GM12891 (cell line): ENCODE measurements at regions not wholly inside any gene's neighbourhood (a gene's known extent, or its start where the extent isn't known, plus 50 kb on each side); places are given as distances from the start of the nearest gene placed in this dataset.

ENCODE experiments used
- POLR2A ChIP-seq: IDR thresholded peaks from 2 replicates; pipeline ENCODE4 v1.6.1; 2011; ENCODE audit warnings: low read depth, low read length, control low read depth
- POLR2AphosphoS5 ChIP-seq: IDR thresholded peaks from 2 replicates; pipeline ENCODE4 v1.6.1; 2011; ENCODE audit warnings: low read depth, low read length, control low read depth
- TAF1 ChIP-seq: IDR thresholded peaks from 2 replicates; pipeline ENCODE4 v1.6.1; 2011; ENCODE audit warnings: low read depth, low read length, control low read depth

DNA sequence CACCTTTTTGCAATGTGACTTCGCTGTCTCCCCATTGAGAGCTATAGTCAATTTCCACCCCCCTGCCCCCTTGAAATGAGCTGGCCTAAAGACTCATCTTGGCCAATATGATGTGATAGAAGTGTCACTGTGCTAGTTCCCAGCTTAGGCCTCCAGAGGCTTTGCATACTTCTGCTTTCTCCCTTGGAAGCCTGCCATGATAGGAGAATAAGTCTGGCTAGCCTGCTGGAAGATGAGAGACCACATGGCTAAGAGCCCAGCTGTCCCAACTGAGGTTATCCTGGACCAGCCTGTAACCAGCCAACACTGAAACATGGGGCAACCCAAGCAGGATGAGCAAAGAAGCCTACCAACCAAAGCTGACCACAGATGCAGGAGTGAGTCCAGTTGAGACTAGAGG is 196.9 kb downstream of the GRIN2B start:
- no peak for TF ChIP-seq POLR2A
- TF ChIP-seq POLR2AphosphoS5, result no peak
- no peak for TF ChIP-seq TAF1
